Activated gamma-delta T cell treated with anti-CD3 and anti-CD28 coated beads, Interleukin-2, amount 50 U/mL, for 16 hours (primary cell): ENCODE measurements at regions not wholly inside any gene's neighbourhood (a gene's known extent, or its start where the extent isn't known, plus 50 kb on each side); places are given as distances from the start of the nearest gene placed in this dataset.

ENCODE experiments used
- DNase-seq: peaks from one replicate; pipeline ENCODE4 v3.0.0-alpha.2; 2020; ENCODE audit warnings: low read depth

GRCh38 chr3:40996382-40996781, 202.9 kb upstream of the CTNNB1 start:
- no peak for DNase-seq

- no peak for DNase-seq
These were observed 202.2 kb upstream of the CTNNB1 start for GRCh38 chr3:40996827-40997710.

- DNase-seq = no peak
These were observed 201.4 kb upstream of the CTNNB1 start for GRCh38 chr3:40997711-40998519.

GRCh38 chr3:40999682-41000081, 199.6 kb upstream of the CTNNB1 start:
- no peak for DNase-seq

DNA sequence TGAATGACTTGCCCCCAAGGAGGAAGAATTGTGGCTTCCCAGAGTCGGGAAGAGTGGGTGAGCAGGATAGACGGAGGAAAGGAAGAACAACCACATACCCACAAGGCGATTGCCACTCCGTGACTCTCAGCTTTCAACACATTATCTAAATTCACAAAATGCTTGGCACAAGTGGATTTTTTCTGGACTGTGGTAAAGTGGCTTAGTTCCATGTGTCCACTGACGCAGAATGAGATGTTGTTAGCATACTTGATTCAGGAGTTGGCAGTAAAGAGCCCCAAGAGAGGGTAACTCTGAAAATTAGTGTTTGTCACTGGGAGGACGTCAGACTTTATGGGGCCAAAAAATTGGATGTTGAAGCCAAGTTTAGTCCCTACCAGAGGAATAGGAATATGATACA, 198.8 kb upstream of the CTNNB1 start:
- no peak for DNase-seq

GRCh38 chr3:41001556-41001955, 197.7 kb upstream of the CTNNB1 start:
- no peak for DNase-seq

- DNase-seq = no peak
These were observed 197.2 kb upstream of the CTNNB1 start for GRCh38 chr3:41002104-41002503.

GRCh38 chr3:41007399-41007798, 191.9 kb upstream of the CTNNB1 start:
- no peak for DNase-seq

DNA sequence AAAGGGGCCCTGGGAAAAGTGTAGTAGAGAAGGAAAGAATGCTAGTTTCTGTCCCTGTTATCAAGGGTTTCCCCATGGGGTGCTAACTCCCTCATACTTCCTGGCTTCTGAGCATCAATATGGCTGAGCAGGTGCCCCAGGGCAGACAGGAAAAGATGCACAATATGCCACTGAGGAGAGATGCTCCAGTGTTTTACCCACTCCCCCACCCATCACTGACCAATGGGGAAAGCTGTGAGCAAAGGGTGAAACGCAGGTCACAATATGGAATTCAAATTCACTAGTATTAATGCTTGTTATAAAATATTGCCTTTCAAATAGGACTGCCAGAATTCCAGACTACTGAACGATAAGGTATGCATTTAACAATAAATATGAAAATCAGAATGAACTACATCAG, 187.5 kb upstream of the CTNNB1 start:
- DNase-seq = no peak

- DNase-seq = no peak
These were observed 180.4 kb upstream of the CTNNB1 start for GRCh38 chr3:41018855-41019254.

- DNase-seq = no peak
These were observed 175.1 kb upstream of the CTNNB1 start for GRCh38 chr3:41024031-41024836.

DNA sequence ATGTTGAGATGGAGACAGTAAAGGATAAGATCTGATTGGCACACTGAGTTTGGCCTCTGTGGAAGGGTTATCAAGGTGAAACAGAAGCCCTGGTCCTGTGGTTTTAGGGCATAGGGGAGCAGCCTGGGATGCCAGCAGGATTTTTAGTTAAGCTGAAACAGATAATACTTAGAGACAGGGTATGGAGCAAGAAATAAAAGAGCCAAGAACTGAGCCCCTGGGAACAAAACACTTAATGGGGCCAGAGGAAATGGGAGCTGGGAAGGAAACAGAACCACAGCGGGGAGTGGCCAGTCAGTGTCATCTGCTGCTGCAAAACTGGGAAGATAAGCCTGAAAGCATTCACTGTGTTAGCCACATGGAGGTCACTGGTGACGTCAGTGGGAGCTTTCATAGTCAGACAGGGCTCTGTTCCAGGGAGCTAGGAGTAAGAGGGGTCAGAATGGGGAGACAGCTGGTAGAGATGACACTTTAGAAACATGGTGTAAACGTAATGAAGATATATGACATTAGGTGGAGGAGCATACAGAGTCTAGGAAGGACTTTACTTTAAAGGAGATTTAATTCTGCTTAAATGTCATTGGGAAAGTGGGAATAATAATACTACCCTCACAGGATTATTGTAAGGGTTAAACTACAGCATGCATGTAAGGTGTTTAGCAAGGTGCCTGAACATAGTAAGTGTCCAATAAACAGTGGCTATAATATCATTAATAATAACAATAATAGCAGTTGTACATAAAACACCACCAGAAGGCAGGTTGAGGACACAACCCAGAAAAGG, 172.7 kb upstream of the CTNNB1 start:
- no peak for DNase-seq

DNA sequence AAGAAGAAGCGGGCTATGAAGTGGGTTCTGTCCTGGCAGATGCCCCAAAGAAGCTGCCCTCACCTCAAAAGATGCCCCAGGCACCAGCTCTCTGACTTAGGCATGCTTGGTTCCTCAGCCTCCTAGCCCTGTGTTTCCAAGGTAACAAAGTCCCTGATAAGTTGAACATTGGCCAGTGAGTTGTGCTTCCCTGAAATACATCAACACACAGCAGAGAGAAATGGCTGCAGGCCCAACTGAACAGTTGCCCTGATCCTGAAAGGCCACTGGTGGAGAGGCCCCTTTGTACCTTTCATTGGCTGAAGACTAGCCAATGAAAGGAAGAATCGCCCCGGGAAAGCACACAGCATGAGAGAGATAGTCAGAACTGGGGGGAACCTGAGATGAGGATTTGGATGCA, 169.9 kb upstream of the CTNNB1 start:
- DNase-seq = no peak

DNA sequence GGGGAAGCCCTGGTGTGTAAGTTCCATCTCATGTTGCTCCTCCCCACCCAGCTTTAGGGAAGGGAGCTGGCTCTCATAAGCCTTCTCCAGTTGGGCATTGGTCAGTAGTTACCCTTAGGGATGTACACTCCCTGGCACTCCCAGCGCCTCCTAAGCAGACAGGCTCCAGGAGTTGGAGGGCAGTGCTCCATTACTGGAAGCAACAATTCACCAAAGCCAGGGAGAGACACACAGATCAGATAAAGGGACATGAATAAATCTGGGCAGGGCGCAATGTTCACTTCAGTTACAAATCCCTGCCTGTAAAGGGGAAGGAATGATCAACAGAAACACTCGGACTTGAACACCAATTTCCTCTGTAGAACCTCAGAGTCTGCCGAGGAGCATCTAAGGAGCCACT, 169.1 kb upstream of the CTNNB1 start:
- DNase-seq = no peak

DNA sequence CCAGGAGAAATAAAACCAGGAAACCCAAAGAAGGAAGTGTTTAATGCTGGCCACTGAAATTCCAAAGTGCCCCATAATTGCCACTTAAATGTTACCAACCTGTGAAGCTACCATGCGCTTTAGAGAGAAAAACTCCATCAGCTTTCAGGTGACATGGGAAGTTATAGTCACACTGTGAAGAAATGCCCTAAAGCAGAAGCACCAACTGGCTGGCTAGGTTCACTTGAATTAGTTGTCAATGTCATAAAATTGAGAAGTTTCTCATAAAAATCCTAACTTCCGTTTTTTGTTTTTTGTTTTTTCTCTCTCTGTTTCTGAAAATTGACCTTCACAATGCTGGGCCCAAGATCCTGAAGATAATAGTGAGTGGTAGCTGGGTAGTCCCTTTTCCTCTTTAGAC, 167.9 kb upstream of the CTNNB1 start:
- DNase-seq = no peak

- no peak for DNase-seq
These were observed 165.3 kb upstream of the CTNNB1 start for GRCh38 chr3:41033956-41034519.

- no peak for DNase-seq
These were observed 163.8 kb upstream of the CTNNB1 start for GRCh38 chr3:41035456-41036022.

DNA sequence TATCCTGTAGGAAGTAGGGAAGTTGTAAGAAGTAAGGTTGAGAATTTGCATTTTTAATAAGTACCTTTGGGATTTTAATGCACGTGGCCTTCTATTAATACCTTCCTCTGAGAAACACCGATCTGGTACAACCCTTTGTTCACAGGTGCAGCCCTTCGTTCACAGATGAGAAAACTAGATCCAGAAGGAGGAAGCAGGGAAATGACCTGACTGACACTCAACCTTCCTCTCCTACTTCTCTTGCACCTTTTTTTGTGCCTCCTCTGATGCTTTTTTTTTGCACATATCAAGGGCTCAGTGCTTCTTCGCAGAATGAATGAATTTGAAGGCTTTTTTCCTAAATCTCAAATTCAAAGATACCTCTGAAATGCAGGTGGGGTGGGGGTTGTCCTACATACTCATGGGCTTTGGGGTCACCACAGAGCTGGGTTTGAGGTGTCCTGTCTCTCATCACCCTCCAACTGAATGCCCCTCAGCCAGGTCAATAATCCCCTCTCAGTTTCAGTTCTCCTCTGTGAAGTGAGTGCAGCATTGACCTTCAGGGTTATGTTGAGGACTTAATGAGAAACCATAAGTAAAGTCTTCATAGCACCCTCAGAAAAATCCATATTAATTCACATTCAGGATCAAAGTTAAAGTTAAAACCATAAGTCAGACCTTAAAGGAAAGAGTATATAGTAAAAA, 161.5 kb upstream of the CTNNB1 start:
- no peak for DNase-seq

DNA sequence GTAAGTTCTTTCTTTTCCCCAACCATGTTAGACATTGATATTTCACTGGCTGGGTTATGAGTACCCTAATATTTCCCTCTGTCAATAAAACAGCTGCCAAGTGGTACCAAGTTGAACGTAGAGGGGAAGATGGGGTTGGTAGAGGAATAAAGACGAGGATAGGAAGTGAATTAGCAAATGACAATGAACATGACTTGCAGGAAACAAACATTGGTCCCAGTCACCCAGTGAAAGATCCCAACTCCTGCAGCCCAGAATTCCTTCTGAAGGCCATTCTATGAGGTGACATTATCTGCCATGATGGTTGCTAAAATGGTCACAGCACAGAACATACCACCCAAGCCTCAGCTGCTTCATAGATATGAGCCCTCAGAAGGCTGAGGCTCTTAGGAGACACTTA, 159.0 kb upstream of the CTNNB1 start:
- no peak for DNase-seq

GRCh38 chr3:41041462-41041861, 157.8 kb upstream of the CTNNB1 start:
- DNase-seq = no peak
